NOMO-1 treated with dmso at 0.1 percent for 144 hours (cell line): ENCODE measurements at regions not wholly inside any gene's neighbourhood (a gene's known extent, or its start where the extent isn't known, plus 50 kb on each side); places are given as distances from the start of the nearest gene placed in this dataset.
"Not testable (repeated sequence)": the region's sequence is repeated elsewhere in the genome, so short reads cannot be mapped to it uniquely, and the experiment has no call there.

Source experiments
- DNase-seq: peaks from one replicate; lab custom pipeline; 2025; ENCODE audit not compliant: unreplicated experiment; lab: John Stamatoyannopoulos, UW

- DNase-seq: no peak
Observed at GRCh38 chr3:30320392-30320791, 286.0 kb upstream of the TGFBR2 start.

GRCh38 chr3:30321065-30321464 is 285.3 kb upstream of the TGFBR2 start:
- DNase-seq: no peak

GRCh38 chr3:30323649-30324048 is 282.8 kb upstream of the TGFBR2 start:
- DNase-seq: not testable (repeated sequence)

GRCh38 chr3:30324587-30324986 is 281.8 kb upstream of the TGFBR2 start:
- no peak for DNase-seq

- not testable (repeated sequence) for DNase-seq
Observed at GRCh38 chr3:30327976-30328375, 278.4 kb upstream of the TGFBR2 start.

- DNase-seq: not testable (repeated sequence)
Observed at GRCh38 chr3:30328935-30329334, 277.5 kb upstream of the TGFBR2 start.

- DNase-seq: no peak
Observed at GRCh38 chr3:30331519-30331918, 274.9 kb upstream of the TGFBR2 start.

GRCh38 chr3:30332196-30333021 is 274.0 kb upstream of the TGFBR2 start:
- DNase-seq: no peak

GRCh38 chr3:30333143-30333542 is 273.3 kb upstream of the TGFBR2 start:
- no peak for DNase-seq

- no peak for DNase-seq
Observed at GRCh38 chr3:30333903-30334302, 272.5 kb upstream of the TGFBR2 start.

- no peak for DNase-seq
Observed at GRCh38 chr3:30340500-30340899, 265.9 kb upstream of the TGFBR2 start.

GRCh38 chr3:30341079-30341478 is 265.3 kb upstream of the TGFBR2 start:
- DNase-seq: no peak

- no peak for DNase-seq
Observed at GRCh38 chr3:30341851-30342250, 264.6 kb upstream of the TGFBR2 start.

- DNase-seq: no peak
Observed at GRCh38 chr3:30342318-30343060, 263.9 kb upstream of the TGFBR2 start.

GRCh38 chr3:30343067-30343831 is 263.2 kb upstream of the TGFBR2 start:
- no peak for DNase-seq

GRCh38 chr3:30343861-30344260 is 262.5 kb upstream of the TGFBR2 start:
- DNase-seq: no peak

- no peak for DNase-seq
Observed at GRCh38 chr3:30344288-30344687, 262.1 kb upstream of the TGFBR2 start.

- DNase-seq: no peak
Observed at GRCh38 chr3:30346933-30347320, 259.5 kb upstream of the TGFBR2 start.

GRCh38 chr3:30347679-30348216 is 258.7 kb upstream of the TGFBR2 start:
- no peak for DNase-seq

- no peak for DNase-seq
Observed at GRCh38 chr3:30349507-30349906, 256.9 kb upstream of the TGFBR2 start.

- no peak for DNase-seq
Observed at GRCh38 chr3:30350011-30350410, 256.4 kb upstream of the TGFBR2 start.
